Mesothelial cell of epicardium (in vitro differentiated cells): ENCODE measurements at regions not wholly inside any gene's neighbourhood (a gene's known extent, or its start where the extent isn't known, plus 50 kb on each side); places are given as distances from the start of the nearest gene placed in this dataset.

ENCODE experiments used
- DNase-seq, 2 experiments: peaks; one replicate each; pipeline ENCODE4 v3.0.0; 2021; ENCODE audit warnings: low spot score in 2 of 2; ENCODE audit not compliant: unreplicated experiment in 2 of 2
- H3K27ac Mint-ChIP-seq: 2 replicates; pipeline ENCODE4 v1.8.0; 2021; ENCODE audit warnings: mixed read lengths
- H3K27me3 Mint-ChIP-seq: 2 replicates; pipeline ENCODE4 v1.8.0; 2021; ENCODE audit warnings: low read depth, mixed read lengths
- H3K36me3 Mint-ChIP-seq: 2 replicates; pipeline ENCODE4 v1.8.0; 2021; ENCODE audit warnings: mixed read lengths
- H3K4me1 Mint-ChIP-seq: 2 replicates; pipeline ENCODE4 v1.8.0; 2021; ENCODE audit warnings: mixed read lengths
- H3K4me3 Mint-ChIP-seq: 2 replicates; pipeline ENCODE4 v1.8.0; 2021; ENCODE audit warnings: mild to moderate bottlenecking, moderate library complexity, mixed read lengths
- H3K9me3 Mint-ChIP-seq: 2 replicates; pipeline ENCODE4 v1.8.0; 2021; ENCODE audit warnings: mixed read lengths
- CTCF ChIP-seq: fragments of 200-600 bp; sonication (generic); IDR thresholded peaks from one replicate; pipeline ENCODE4 v1.5.0; 2021; ENCODE audit warnings: antibody characterized with exemption; ENCODE audit not compliant: unreplicated experiment

GRCh38 chr20:50317116-50317515, 126.5 kb downstream of the CEBPB start:
- Mint-ChIP-seq H3K9me3 (peaks cover 11% of the 10 kb centered on the region), H3K27me3 (no peaks in the 10 kb centered on the region), H3K27ac (no peak overlapping the region), H3K36me3 (no peaks in the 10 kb centered on the region), H3K4me1 (peaks cover 24% of the 10 kb centered on the region), H3K4me3 (no peak overlapping the region)
- TF ChIP-seq CTCF, result no peak
- no peak for DNase-seq

- Mint-ChIP-seq H3K36me3 (no peaks in the 10 kb centered on the region), H3K27me3 (no peaks in the 10 kb centered on the region)
Measured at GRCh38 chr20:50317609-50318008, 127.0 kb downstream of the CEBPB start.

GRCh38 chr20:50318710-50319109, 128.1 kb downstream of the CEBPB start:
- no peak overlapping the region for H3K4me3 Mint-ChIP-seq
- H3K36me3 Mint-ChIP-seq, result no peaks in the 10 kb centered on the region
- H3K27ac Mint-ChIP-seq, result no peak overlapping the region
- peaks cover 11% of the 10 kb centered on the region for H3K9me3 Mint-ChIP-seq
- H3K4me1 Mint-ChIP-seq, result peaks cover 23% of the 10 kb centered on the region
- TF ChIP-seq CTCF, result no peak
- H3K27me3 Mint-ChIP-seq, result no peaks in the 10 kb centered on the region
- DNase-seq, result no peak

More at GRCh38 chr20:50317609-50318008, 127.0 kb downstream of the CEBPB start:
- H3K4me1 Mint-ChIP-seq, result peaks cover 27% of the 10 kb centered on the region
- no peak for TF ChIP-seq CTCF
- DNase-seq, result no peak
- peaks cover 11% of the 10 kb centered on the region for H3K9me3 Mint-ChIP-seq
- no peak overlapping the region for H3K4me3 Mint-ChIP-seq
- peak overlapping the region; percentile 27 for H3K27ac Mint-ChIP-seq

GRCh38 chr20:50320005-50320900, 129.6 kb downstream of the CEBPB start:
- H3K9me3 Mint-ChIP-seq, result peaks cover 4% of the 10 kb centered on the region
- peak overlapping the region; percentile 95 for H3K27ac Mint-ChIP-seq
- no peak for DNase-seq
- TF ChIP-seq CTCF, result no peak
- no peaks in the 10 kb centered on the region for H3K27me3 Mint-ChIP-seq
- no peaks in the 10 kb centered on the region for H3K36me3 Mint-ChIP-seq
- H3K4me1 Mint-ChIP-seq, result peaks cover 23% of the 10 kb centered on the region
- H3K4me3 Mint-ChIP-seq, result peak overlapping the region; percentile 45

- Mint-ChIP-seq H3K36me3 (no peaks in the 10 kb centered on the region), H3K27ac (peak overlapping the region; percentile 95), H3K27me3 (no peaks in the 10 kb centered on the region), H3K4me1 (peaks cover 23% of the 10 kb centered on the region), H3K9me3 (peaks cover 4% of the 10 kb centered on the region), H3K4me3 (peak overlapping the region; percentile 45)
- peak; percentile 51 to 69 for DNase-seq
- TF ChIP-seq CTCF, result no peak
Measured at GRCh38 chr20:50320901-50321796, 130.5 kb downstream of the CEBPB start.
